Panc1 (cell line): ENCODE measurements at regions not wholly inside any gene's neighbourhood (a gene's known extent, or its start where the extent isn't known, plus 50 kb on each side); places are given as distances from the start of the nearest gene placed in this dataset.

ENCODE experiments used
- CTCF ChIP-seq: fragments of 450-650 bp; IDR thresholded peaks from 2 replicates; pipeline ENCODE4 v1.5.1; 2017; ENCODE audit warnings: mild to moderate bottlenecking
- POLR2AphosphoS5 ChIP-seq: IDR thresholded peaks from 2 replicates; pipeline ENCODE4 v1.6.1; 2012; ENCODE audit warnings: mild to moderate bottlenecking, low read depth, low read length, moderate library complexity

DNA sequence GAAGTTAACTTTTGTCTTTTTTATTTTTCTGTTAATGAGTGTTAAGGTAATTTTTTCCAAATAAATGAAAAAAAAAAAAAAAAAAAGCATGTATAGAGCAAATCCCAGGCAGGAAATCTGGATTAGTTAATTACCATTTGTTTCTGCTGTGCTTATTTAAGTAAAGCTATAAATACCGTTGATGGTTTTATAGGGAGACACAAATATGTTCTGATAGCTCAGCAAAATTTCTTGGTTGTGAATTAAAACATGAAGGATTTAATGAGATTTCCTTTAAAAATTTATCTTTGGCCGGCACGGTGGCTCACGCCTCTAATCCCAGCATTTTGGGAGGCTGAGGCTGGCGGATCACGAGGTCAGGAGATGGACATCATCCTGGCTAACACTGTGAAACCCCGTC, 189.4 kb downstream of the CD109 start:
- TF ChIP-seq CTCF (no peak), POLR2AphosphoS5 (no peak)
